Panc1 (cell line): ENCODE measurements at regions not wholly inside any gene's neighbourhood (a gene's known extent, or its start where the extent isn't known, plus 50 kb on each side); places are given as distances from the start of the nearest gene placed in this dataset.

Experiments used
- ATAC-seq: fragments of 200-7000 bp; cut with Tn5 transposase; 2 replicates; pipeline ENCODE4 v1.9.1; 2020; ENCODE audit warnings: mild to moderate bottlenecking, moderate library complexity
- BruUV-seq: library from RNA; stranded (reverse); fragments of 400-500 nt; replicated peaks from 2 replicates; lab custom pipeline; 2021; lab: Mats Ljungman, UMichigan
- CTCF ChIA-PET: fragments of 300-600 bp; sonication (Branson Sonifier 250); formaldehyde crosslinking; loops from one replicate; lab custom pipeline; 2022; ENCODE audit warnings: antibody characterized with exemption; lab: Charles Lee
- POLR2A ChIA-PET: fragments of 300-600 bp; sonication (Branson Sonifier 250); formaldehyde crosslinking; loops from one replicate; lab custom pipeline; 2022; ENCODE audit warnings: antibody characterized with exemption; lab: Charles Lee
- DNase-seq: peaks from one replicate; pipeline ENCODE4 v3.0.0-alpha.2; 2010; ENCODE audit warnings: low read depth, low spot score
- H3K27ac ChIP-seq: 2 replicates; pipeline ENCODE4 v1.5.1; 2011; ENCODE audit warnings: mild to moderate bottlenecking, low read length, inconsistent platforms
- H3K27me3 ChIP-seq: fragments of 200-500 bp; sonication (Bioruptor generic); 2 replicates; pipeline ENCODE4 v1.6.0; 2014; ENCODE audit warnings: low read length, inconsistent platforms; ENCODE audit not compliant: control insufficient read depth, insufficient read depth
- H3K36me3 ChIP-seq: fragments of 200-500 bp; sonication (Bioruptor generic); 2 replicates; pipeline ENCODE4 v1.5.1; 2014; ENCODE audit warnings: inconsistent platforms, mild to moderate bottlenecking, low read length, moderate library complexity; ENCODE audit not compliant: control insufficient read depth, insufficient read depth
- H3K4me1 ChIP-seq: 2 replicates; pipeline ENCODE4 v1.5.1; 2011; ENCODE audit warnings: inconsistent platforms, mild to moderate bottlenecking, low read length, moderate library complexity; ENCODE audit not compliant: control insufficient read depth, insufficient read depth
- H3K4me3 ChIP-seq, 2 experiments: 2 replicates each; pipeline ENCODE4 v1.5.1; 2011 to 2012; ENCODE audit warnings: low read depth in 2 of 2, low read length in 2 of 2, mild to moderate bottlenecking in 2 of 2, inconsistent platforms in 1 of 2, moderate library complexity in 1 of 2
- H3K9me3 ChIP-seq: fragments of 200-500 bp; sonication (Bioruptor generic); 2 replicates; pipeline ENCODE4 v1.5.1; 2014; ENCODE audit warnings: low read depth, mild to moderate bottlenecking, inconsistent platforms, low read length, moderate library complexity; ENCODE audit not compliant: control insufficient read depth, insufficient read depth
- POLR2AphosphoS5 ChIP-seq: IDR thresholded peaks from 2 replicates; pipeline ENCODE4 v1.6.1; 2012; ENCODE audit warnings: mild to moderate bottlenecking, low read depth, low read length, moderate library complexity
- SIN3A ChIP-seq: IDR thresholded peaks from 2 replicates; pipeline ENCODE4 v1.6.1; 2012; ENCODE audit warnings: low read depth, mild to moderate bottlenecking, low read length, moderate library complexity, borderline replicate concordance; ENCODE audit not compliant: insufficient read depth
- TCF7L2 ChIP-seq: IDR thresholded peaks from 2 replicates; pipeline ENCODE4 v1.6.1; 2011; ENCODE audit warnings: mild to moderate bottlenecking, low read depth, low read length, inconsistent platforms
- in situ Hi-C: cut with HindIII; loops from 2 replicates; pipeline ENCODE4 v1.10.0; 2016; ENCODE audit warnings: low sequenced_read_pairs, low pct_unique_long_range_greater_than_20kb
- intact Hi-C: fragments of 100-400 bp; cut with micrococcal nuclease; formaldehyde crosslinking; loops from one replicate; pipeline ENCODE4 v1.10.0; 2022; ENCODE audit not compliant: unreplicated experiment
- TF ChIP-seq, protein P1 (sequence below), 2 experiments: IDR thresholded peaks; 2 replicates each; pipeline ENCODE4 v1.6.1; 2011 to 2012; ENCODE audit warnings: low read depth in 2 of 2, control low read depth in 1 of 2, low read length in 1 of 2, mild to moderate bottlenecking in 1 of 2, moderate library complexity in 1 of 2; ENCODE audit not compliant: insufficient read depth in 1 of 2
- TF ChIP-seq, protein P2 (sequence below): fragments of 450-650 bp; IDR thresholded peaks from 2 replicates; pipeline ENCODE4 v1.5.1; 2017; ENCODE audit warnings: mild to moderate bottlenecking

DNA sequence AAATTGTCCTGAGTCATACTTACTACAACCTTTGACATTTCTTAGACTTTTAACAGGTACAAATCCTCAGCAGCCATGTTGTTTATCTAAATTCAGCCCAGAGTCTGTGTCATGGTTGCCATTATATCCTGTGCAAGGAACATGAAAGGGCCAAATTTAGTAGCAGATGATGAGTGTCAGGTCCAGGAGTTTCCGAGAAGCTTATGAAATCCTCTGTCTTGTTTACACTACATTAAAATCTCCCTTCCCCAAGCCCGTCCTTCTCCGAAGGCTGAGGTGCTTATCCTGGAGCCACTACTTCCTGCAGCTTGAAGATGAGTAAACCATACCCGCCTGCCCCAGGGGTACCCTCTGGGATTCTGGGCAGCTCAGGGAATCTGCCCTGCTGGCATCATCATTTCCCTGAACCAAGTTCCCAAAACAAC, 102.6 kb upstream of the SERP2 start:
- BruUV-seq: no TSS peak
- in situ Hi-C loops: no loop called here
- POLR2A ChIA-PET: no interaction called here
- Histone ChIP-seq H3K27me3 (no peaks in the 10 kb centered on the region), H3K4me1 (no peaks in the 10 kb centered on the region), H3K4me3 (no peak overlapping the region), H3K36me3 (no peaks in the 10 kb centered on the region), H3K27ac (no peak overlapping the region), H3K9me3 (no peaks in the 10 kb centered on the region)
- intact Hi-C loops: no loop called here
- TF ChIP-seq TCF7L2: no peak
- TF ChIP-seq, protein P1, sequence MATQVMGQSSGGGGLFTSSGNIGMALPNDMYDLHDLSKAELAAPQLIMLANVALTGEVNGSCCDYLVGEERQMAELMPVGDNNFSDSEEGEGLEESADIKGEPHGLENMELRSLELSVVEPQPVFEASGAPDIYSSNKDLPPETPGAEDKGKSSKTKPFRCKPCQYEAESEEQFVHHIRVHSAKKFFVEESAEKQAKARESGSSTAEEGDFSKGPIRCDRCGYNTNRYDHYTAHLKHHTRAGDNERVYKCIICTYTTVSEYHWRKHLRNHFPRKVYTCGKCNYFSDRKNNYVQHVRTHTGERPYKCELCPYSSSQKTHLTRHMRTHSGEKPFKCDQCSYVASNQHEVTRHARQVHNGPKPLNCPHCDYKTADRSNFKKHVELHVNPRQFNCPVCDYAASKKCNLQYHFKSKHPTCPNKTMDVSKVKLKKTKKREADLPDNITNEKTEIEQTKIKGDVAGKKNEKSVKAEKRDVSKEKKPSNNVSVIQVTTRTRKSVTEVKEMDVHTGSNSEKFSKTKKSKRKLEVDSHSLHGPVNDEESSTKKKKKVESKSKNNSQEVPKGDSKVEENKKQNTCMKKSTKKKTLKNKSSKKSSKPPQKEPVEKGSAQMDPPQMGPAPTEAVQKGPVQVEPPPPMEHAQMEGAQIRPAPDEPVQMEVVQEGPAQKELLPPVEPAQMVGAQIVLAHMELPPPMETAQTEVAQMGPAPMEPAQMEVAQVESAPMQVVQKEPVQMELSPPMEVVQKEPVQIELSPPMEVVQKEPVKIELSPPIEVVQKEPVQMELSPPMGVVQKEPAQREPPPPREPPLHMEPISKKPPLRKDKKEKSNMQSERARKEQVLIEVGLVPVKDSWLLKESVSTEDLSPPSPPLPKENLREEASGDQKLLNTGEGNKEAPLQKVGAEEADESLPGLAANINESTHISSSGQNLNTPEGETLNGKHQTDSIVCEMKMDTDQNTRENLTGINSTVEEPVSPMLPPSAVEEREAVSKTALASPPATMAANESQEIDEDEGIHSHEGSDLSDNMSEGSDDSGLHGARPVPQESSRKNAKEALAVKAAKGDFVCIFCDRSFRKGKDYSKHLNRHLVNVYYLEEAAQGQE (IDR thresholded peaks at IDR 0.05; ENCODE audit: insufficient read depth in 1 of 2, low read depth in 2 of 2, low read length in 1 of 2): no peak
- TF ChIP-seq SIN3A: no peak
- TF ChIP-seq POLR2AphosphoS5: no peak
- TF ChIP-seq, protein P2, sequence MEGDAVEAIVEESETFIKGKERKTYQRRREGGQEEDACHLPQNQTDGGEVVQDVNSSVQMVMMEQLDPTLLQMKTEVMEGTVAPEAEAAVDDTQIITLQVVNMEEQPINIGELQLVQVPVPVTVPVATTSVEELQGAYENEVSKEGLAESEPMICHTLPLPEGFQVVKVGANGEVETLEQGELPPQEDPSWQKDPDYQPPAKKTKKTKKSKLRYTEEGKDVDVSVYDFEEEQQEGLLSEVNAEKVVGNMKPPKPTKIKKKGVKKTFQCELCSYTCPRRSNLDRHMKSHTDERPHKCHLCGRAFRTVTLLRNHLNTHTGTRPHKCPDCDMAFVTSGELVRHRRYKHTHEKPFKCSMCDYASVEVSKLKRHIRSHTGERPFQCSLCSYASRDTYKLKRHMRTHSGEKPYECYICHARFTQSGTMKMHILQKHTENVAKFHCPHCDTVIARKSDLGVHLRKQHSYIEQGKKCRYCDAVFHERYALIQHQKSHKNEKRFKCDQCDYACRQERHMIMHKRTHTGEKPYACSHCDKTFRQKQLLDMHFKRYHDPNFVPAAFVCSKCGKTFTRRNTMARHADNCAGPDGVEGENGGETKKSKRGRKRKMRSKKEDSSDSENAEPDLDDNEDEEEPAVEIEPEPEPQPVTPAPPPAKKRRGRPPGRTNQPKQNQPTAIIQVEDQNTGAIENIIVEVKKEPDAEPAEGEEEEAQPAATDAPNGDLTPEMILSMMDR: no peak
- CTCF ChIA-PET: no interaction called here
- DNase-seq (no peak), ATAC-seq (no peak)

DNA sequence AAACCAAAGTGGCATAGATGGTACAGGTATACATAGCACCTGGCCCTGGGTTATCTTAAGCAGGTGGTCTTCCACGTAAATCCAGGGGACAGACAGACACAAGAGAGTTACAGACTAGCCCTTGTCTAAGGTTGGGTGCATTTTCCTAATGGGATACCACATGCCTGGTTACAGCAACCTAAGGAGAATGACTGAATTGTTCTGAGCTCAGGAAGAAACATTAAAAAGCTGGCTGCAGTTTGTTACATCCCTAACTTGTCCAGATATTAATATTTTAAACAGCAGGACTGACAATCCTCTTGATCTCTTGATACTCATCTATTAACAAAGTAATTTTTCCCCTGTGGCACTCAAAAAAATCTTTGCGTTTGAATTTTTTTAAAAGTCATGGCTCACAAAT, 102.2 kb upstream of the SERP2 start:
- BruUV-seq: no TSS peak
- Histone ChIP-seq H3K27ac (no peak overlapping the region), H3K27me3 (no peaks in the 10 kb centered on the region), H3K4me1 (no peaks in the 10 kb centered on the region), H3K9me3 (no peaks in the 10 kb centered on the region), H3K36me3 (no peaks in the 10 kb centered on the region), H3K4me3 (no peak overlapping the region)
- TF ChIP-seq SIN3A (no peak), TCF7L2 (no peak), POLR2AphosphoS5 (no peak)
- TF ChIP-seq, protein P2: no peak
- TF ChIP-seq, protein P1 (IDR thresholded peaks at IDR 0.05; ENCODE audit: insufficient read depth in 1 of 2, low read depth in 2 of 2, low read length in 1 of 2): no peak
- CTCF ChIA-PET: no interaction called here
- intact Hi-C loops: no loop called here
- ATAC-seq (no peak), DNase-seq (no peak)
- in situ Hi-C loops: no loop called here
- POLR2A ChIA-PET: no interaction called here
